Transverse colon (tissue), 4 donors: ENCODE measurements at regions not wholly inside any gene's neighbourhood (a gene's known extent, or its start where the extent isn't known, plus 50 kb on each side); places are given as distances from the start of the nearest gene placed in this dataset.

Source experiments
- POLR2A ChIP-seq: fragments of 450-650 bp; IDR thresholded peaks from one replicate; pipeline ENCODE4 v1.6.1; 2016; ENCODE audit warnings: antibody characterized with exemption, mild to moderate bottlenecking, moderate library complexity
- POLR2AphosphoS5 ChIP-seq, 3 donors: sonication (generic); formaldehyde crosslinking; IDR thresholded peaks; one replicate each; pipeline ENCODE4 v1.6.1; 2016; ENCODE audit warnings: antibody characterized with exemption in 3 of 3
- TF ChIP-seq, protein P1 (sequence below), 5 experiments: fragments of 200-600 bp in 3 of 5; fragments of 450-650 bp in 2 of 5; sonication (generic) in 3 of 5; IDR thresholded peaks; 1 replicate in 2 of 5; 2 replicates in 3 of 5; pipeline ENCODE4 v1.5.1; 2016 to 2017; ENCODE audit warnings: antibody characterized with exemption in 5 of 5, inconsistent platforms in 3 of 5, mild to moderate bottlenecking in 2 of 5, moderate library complexity in 1 of 5

DNA sequence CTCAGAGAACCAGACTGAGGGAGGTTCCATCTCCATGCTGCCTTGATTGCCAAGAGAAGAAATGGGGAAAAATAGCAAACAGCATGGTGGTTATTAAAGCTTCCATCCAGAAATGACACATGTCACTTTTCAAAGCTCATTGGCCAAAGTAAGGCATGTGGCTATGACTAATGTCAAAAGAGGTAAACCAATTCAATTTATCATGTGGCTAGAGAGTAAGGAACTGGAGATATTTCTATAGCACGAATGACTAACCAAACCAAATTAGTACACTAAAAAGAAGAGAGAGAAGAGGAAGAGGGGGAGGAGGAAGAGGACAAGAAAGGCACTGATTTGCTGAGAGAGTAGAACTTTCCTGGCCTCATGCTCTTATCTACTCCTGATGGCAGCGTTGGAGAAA lies 115.2 kb upstream of the SLC6A11 start:
- TF ChIP-seq, protein P1, sequence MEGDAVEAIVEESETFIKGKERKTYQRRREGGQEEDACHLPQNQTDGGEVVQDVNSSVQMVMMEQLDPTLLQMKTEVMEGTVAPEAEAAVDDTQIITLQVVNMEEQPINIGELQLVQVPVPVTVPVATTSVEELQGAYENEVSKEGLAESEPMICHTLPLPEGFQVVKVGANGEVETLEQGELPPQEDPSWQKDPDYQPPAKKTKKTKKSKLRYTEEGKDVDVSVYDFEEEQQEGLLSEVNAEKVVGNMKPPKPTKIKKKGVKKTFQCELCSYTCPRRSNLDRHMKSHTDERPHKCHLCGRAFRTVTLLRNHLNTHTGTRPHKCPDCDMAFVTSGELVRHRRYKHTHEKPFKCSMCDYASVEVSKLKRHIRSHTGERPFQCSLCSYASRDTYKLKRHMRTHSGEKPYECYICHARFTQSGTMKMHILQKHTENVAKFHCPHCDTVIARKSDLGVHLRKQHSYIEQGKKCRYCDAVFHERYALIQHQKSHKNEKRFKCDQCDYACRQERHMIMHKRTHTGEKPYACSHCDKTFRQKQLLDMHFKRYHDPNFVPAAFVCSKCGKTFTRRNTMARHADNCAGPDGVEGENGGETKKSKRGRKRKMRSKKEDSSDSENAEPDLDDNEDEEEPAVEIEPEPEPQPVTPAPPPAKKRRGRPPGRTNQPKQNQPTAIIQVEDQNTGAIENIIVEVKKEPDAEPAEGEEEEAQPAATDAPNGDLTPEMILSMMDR (IDR thresholded peaks at IDR 0.05), result no peak
- TF ChIP-seq POLR2AphosphoS5 (IDR thresholded peaks at IDR 0.05) (no peak), POLR2A (no peak)
